Endothelial cell of umbilical vein (primary cell): ENCODE measurements at regions not wholly inside any gene's neighbourhood (a gene's known extent, or its start where the extent isn't known, plus 50 kb on each side); places are given as distances from the start of the nearest gene placed in this dataset.

ENCODE experiments used
- BruUV-seq: library from RNA; stranded (reverse); fragments of 400-500 nt; replicated peaks from 2 replicates; lab custom pipeline; 2021; lab: Mats Ljungman, UMichigan
- CTCF ChIA-PET: fragments of 300-600, 350-600 bp; sonication (Branson Sonifier 250); formaldehyde crosslinking; loops from one replicate; lab custom pipeline; 2021; ENCODE audit warnings: antibody characterized with exemption, inconsistent platforms; lab: Charles Lee
- POLR2A ChIA-PET: fragments of 300-600, 350-600 bp; sonication (Branson Sonifier 250); formaldehyde crosslinking; loops from one replicate; lab custom pipeline; 2021; ENCODE audit warnings: antibody characterized with exemption, inconsistent platforms; lab: Charles Lee
- DNase-seq: peaks from one replicate; pipeline ENCODE4 v3.0.0-alpha.2; 2011; ENCODE audit warnings: low read depth, low spot score
- FAIRE-seq: peaks from 2 replicates; lab custom pipeline; 2011; peaks lifted over from hg19 to GRCh38; lab: Jason Lieb, UNC
- H2AFZ ChIP-seq: 2 replicates; pipeline ENCODE4 v1.6.0; 2012; ENCODE audit warnings: low read depth, low read length, control low read depth, inconsistent platforms
- H3K27ac ChIP-seq: 2 replicates; pipeline ENCODE4 v1.5.1; 2011; ENCODE audit warnings: low read depth, mild to moderate bottlenecking, control low read depth, low read length, moderate library complexity; ENCODE audit not compliant: insufficient read depth
- H3K27me3 ChIP-seq, 2 experiments: 2 replicates each; pipeline versions ENCODE4 v1.6.0 to v1.6.1; 2011; ENCODE audit warnings: low read length in 2 of 2, mixed read lengths in 1 of 2; ENCODE audit not compliant: control insufficient read depth in 2 of 2, insufficient read depth in 2 of 2
- H3K36me3 ChIP-seq, 2 experiments: 2 replicates in 1 of 2; 3 replicates in 1 of 2; pipeline ENCODE4 v1.5.1; 2011; ENCODE audit warnings: low read length in 2 of 2, mild to moderate bottlenecking in 1 of 2, moderate library complexity in 1 of 2; ENCODE audit not compliant: control insufficient read depth in 2 of 2, insufficient read depth in 2 of 2; ENCODE audit errors: extremely low read depth in 1 of 2
- H3K4me1 ChIP-seq: 3 replicates; pipeline ENCODE4 v1.5.1; 2011; ENCODE audit warnings: mild to moderate bottlenecking, low read length; ENCODE audit not compliant: control insufficient read depth, insufficient read depth; ENCODE audit errors: extremely low read depth
- H3K4me2 ChIP-seq: 2 replicates; pipeline ENCODE4 v1.6.1; 2011; ENCODE audit warnings: low read length, control low read depth, mixed read lengths; ENCODE audit not compliant: insufficient read depth
- H3K4me3 ChIP-seq, 3 experiments: fragments of 200-600 bp in 1 of 3; sonication (generic), shearing (Covaris generic) in 1 of 3; replicated peaks in 1 of 3; 2 replicates each; pipeline ENCODE4 v1.5.1; 2011 to 2016; ENCODE audit warnings: control low read depth in 3 of 3, low read length in 3 of 3, mild to moderate bottlenecking in 2 of 3, inconsistent platforms in 1 of 3, low read depth in 1 of 3, moderate library complexity in 1 of 3; ENCODE audit not compliant: insufficient read depth in 1 of 3
- H3K79me2 ChIP-seq: 2 replicates; pipeline ENCODE4 v1.6.0; 2012; ENCODE audit warnings: low read length, inconsistent platforms; ENCODE audit not compliant: control insufficient read depth, insufficient read depth
- H3K9ac ChIP-seq: replicated peaks from 2 replicates; pipeline ENCODE3; 2011; ENCODE audit warnings: low read length, control low read depth; ENCODE audit not compliant: insufficient read depth; ENCODE audit errors: extremely low read depth
- H3K9me1 ChIP-seq: replicated peaks from 3 replicates; pipeline ENCODE4 v1.6.0; 2011; ENCODE audit warnings: mild to moderate bottlenecking, low read length; ENCODE audit not compliant: control insufficient read depth, insufficient read depth; ENCODE audit errors: extremely low read depth
- H3K9me3 ChIP-seq: replicated peaks from 2 replicates; pipeline ENCODE4 v1.5.1; 2012; ENCODE audit warnings: low read length, inconsistent platforms; ENCODE audit not compliant: control insufficient read depth, insufficient read depth
- H4K20me1 ChIP-seq: replicated peaks from 2 replicates; pipeline ENCODE3; 2011; ENCODE audit warnings: mild to moderate bottlenecking, low read length; ENCODE audit not compliant: control insufficient read depth, insufficient read depth; ENCODE audit errors: extremely low read depth
- EZH2 ChIP-seq: IDR thresholded peaks from 2 replicates; pipeline ENCODE4 v1.6.1; 2012; ENCODE audit warnings: borderline replicate concordance, low read depth, mild to moderate bottlenecking, moderate library complexity, low read length, inconsistent platforms; ENCODE audit not compliant: severe bottlenecking
- FOS ChIP-seq: IDR thresholded peaks from 2 replicates; pipeline ENCODE4 v1.6.1; 2011; ENCODE audit warnings: mild to moderate bottlenecking, low read length, moderate library complexity, borderline replicate concordance; ENCODE audit not compliant: insufficient read depth
- GATA2 ChIP-seq: IDR thresholded peaks from 2 replicates; pipeline ENCODE4 v1.7.0; 2011; ENCODE audit warnings: low read depth, mild to moderate bottlenecking, moderate library complexity, mixed read lengths, low read length; ENCODE audit not compliant: insufficient read length, insufficient read depth
- JUN ChIP-seq: IDR thresholded peaks from 2 replicates; pipeline ENCODE4 v1.6.1; 2011; ENCODE audit warnings: borderline replicate concordance, low read depth; ENCODE audit not compliant: insufficient read length, insufficient read depth
- MYC ChIP-seq: IDR thresholded peaks from one replicate; pipeline ENCODE4 v1.6.1; 2011; ENCODE audit warnings: mild to moderate bottlenecking, low read depth, low read length
- POLR2A ChIP-seq: IDR thresholded peaks from 2 replicates; pipeline ENCODE4 v1.6.1; 2012; ENCODE audit warnings: low read depth, mild to moderate bottlenecking, control low read depth, low read length
- POLR2AphosphoS5 ChIP-seq: IDR thresholded peaks from 2 replicates; pipeline ENCODE4 v1.6.1; 2012; ENCODE audit warnings: low read depth, mild to moderate bottlenecking, control low read depth, low read length, moderate library complexity; ENCODE audit not compliant: insufficient read depth
- dilution Hi-C: fragments of 300-500 bp; cut with MboI; formaldehyde crosslinking; loops from one replicate; pipeline ENCODE4 v1.15.0; 2019; ENCODE audit warnings: low sequenced_read_pairs; ENCODE audit not compliant: extremely low pct_ligation_motif_present
- intact Hi-C: fragments of 100-400 bp; cut with micrococcal nuclease; formaldehyde crosslinking; loops from one replicate; pipeline ENCODE4 v1.10.0; 2022
- TF ChIP-seq, protein P1 (sequence below), 2 donors: IDR thresholded peaks; 1 replicate in 1 of 2; 2 replicates in 1 of 2; pipeline ENCODE4 v1.5.1; 2011; ENCODE audit warnings: low read length in 2 of 2, mild to moderate bottlenecking in 2 of 2, moderate library complexity in 2 of 2, control low read depth in 1 of 2, inconsistent platforms in 1 of 2, low read depth in 1 of 2; ENCODE audit not compliant: insufficient read depth in 1 of 2; ENCODE audit errors: extremely low read depth in 1 of 2
- TF ChIP-seq, protein P2 (sequence below): IDR thresholded peaks from 2 replicates; pipeline ENCODE4 v1.6.1; 2011; ENCODE audit not compliant: insufficient read depth, insufficient read length

- Histone ChIP-seq H3K36me3 (no peaks in the 10 kb centered on the region), H3K79me2 (no peaks in the 10 kb centered on the region), H3K4me2 (no peak overlapping the region), H2AFZ (no peak overlapping the region), H3K4me3 (no peak overlapping the region), H3K9me1 (no peaks in the 10 kb centered on the region), H3K27me3 (no peaks in the 10 kb centered on the region), H3K4me1 (no peaks in the 10 kb centered on the region), H4K20me1 (no peaks in the 10 kb centered on the region), H3K9me3 (no peaks in the 10 kb centered on the region), H3K9ac (no peak overlapping the region), H3K27ac (no peak overlapping the region)
- FAIRE-seq (no peak), DNase-seq (no peak)
- ChIA-PET POLR2A (no interaction called here), CTCF (no interaction called here)
- BruUV-seq, result no TSS peak
- dilution Hi-C loops (no loop called here), intact Hi-C loops (no loop called here)
- TF ChIP-seq, protein P1, sequence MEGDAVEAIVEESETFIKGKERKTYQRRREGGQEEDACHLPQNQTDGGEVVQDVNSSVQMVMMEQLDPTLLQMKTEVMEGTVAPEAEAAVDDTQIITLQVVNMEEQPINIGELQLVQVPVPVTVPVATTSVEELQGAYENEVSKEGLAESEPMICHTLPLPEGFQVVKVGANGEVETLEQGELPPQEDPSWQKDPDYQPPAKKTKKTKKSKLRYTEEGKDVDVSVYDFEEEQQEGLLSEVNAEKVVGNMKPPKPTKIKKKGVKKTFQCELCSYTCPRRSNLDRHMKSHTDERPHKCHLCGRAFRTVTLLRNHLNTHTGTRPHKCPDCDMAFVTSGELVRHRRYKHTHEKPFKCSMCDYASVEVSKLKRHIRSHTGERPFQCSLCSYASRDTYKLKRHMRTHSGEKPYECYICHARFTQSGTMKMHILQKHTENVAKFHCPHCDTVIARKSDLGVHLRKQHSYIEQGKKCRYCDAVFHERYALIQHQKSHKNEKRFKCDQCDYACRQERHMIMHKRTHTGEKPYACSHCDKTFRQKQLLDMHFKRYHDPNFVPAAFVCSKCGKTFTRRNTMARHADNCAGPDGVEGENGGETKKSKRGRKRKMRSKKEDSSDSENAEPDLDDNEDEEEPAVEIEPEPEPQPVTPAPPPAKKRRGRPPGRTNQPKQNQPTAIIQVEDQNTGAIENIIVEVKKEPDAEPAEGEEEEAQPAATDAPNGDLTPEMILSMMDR (IDR thresholded peaks at IDR 0.05; ENCODE audit: extremely low read depth in 1 of 2, insufficient read depth in 1 of 2, low read depth in 1 of 2, low read length in 2 of 2), result no peak
- no peak for TF ChIP-seq MYC
- TF ChIP-seq POLR2AphosphoS5, result no peak
- TF ChIP-seq POLR2A, result no peak
- no peak for TF ChIP-seq EZH2
- TF ChIP-seq JUN, result no peak
- TF ChIP-seq GATA2, result no peak
- TF ChIP-seq, protein P2, sequence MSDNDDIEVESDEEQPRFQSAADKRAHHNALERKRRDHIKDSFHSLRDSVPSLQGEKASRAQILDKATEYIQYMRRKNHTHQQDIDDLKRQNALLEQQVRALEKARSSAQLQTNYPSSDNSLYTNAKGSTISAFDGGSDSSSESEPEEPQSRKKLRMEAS, result no peak
- TF ChIP-seq FOS, result no peak
These were observed 500.3 kb downstream of the KLF12 start for GRCh38 chr13:73633817-73634460.
